B cell (primary cell): ENCODE measurements at regions not wholly inside any gene's neighbourhood (a gene's known extent, or its start where the extent isn't known, plus 50 kb on each side); places are given as distances from the start of the nearest gene placed in this dataset.

Experiments used
- ATAC-seq: fragments of 200-7000 bp; cut with Tn5 transposase; one replicate; pipeline ENCODE4 v1.10.0; 2021; ENCODE audit warnings: low read depth, mild to moderate bottlenecking, moderate number of reproducible peaks, moderate library complexity
- CTCF ChIA-PET: fragments of 350-600 bp; sonication (Branson Sonifier 250); formaldehyde crosslinking; loops from one replicate; lab custom pipeline; 2021; ENCODE audit warnings: antibody characterized with exemption, inconsistent platforms; lab: Charles Lee
- POLR2A ChIA-PET: fragments of 350-600 bp; sonication (Branson Sonifier 250); formaldehyde crosslinking; loops from one replicate; lab custom pipeline; 2021; ENCODE audit warnings: antibody characterized with exemption; lab: Charles Lee
- DNase-seq: peaks from one replicate; pipeline ENCODE4 v3.0.0; 2013
- H2AFZ ChIP-seq: 2 replicates; pipeline ENCODE4 v1.6.1; 2012; ENCODE audit warnings: mild to moderate bottlenecking, low read depth, low read length; ENCODE audit not compliant: insufficient read depth, poor library complexity, severe bottlenecking
- H3K27ac ChIP-seq, 2 donors: 1 replicate in 1 of 2; 2 replicates in 1 of 2; pipeline ENCODE4 v1.5.1; 2012 to 2013; ENCODE audit warnings: low read length in 2 of 2, mild to moderate bottlenecking in 2 of 2, moderate library complexity in 1 of 2
- H3K27me3 ChIP-seq, 4 experiments: fragments of 200-600 bp in 1 of 4; sonication (generic) in 1 of 4; replicated peaks in 1 of 4; 1 replicate in 2 of 4; 2 replicates in 2 of 4; pipeline versions ENCODE4 v1.6.1 to v1.7.0; 2013 to 2016; ENCODE audit warnings: low read length in 3 of 4, mild to moderate bottlenecking in 2 of 4, mixed read lengths in 1 of 4, moderate library complexity in 1 of 4; ENCODE audit not compliant: insufficient read depth in 4 of 4, control insufficient read depth in 3 of 4; ENCODE audit errors: control extremely low read depth in 1 of 4
- H3K36me3 ChIP-seq, 2 experiments: replicated peaks in 1 of 2; 1 replicate in 1 of 2; 2 replicates in 1 of 2; pipeline versions ENCODE4 v1.6.1 to v1.7.1; 2013; ENCODE audit warnings: low read length in 1 of 2; ENCODE audit not compliant: insufficient read depth in 2 of 2, control insufficient read depth in 1 of 2; ENCODE audit errors: control extremely low read depth in 1 of 2, extremely low read depth in 1 of 2
- H3K4me1 ChIP-seq, 2 donors: fragments of 200-600 bp in 1 of 2; sonication (generic) in 1 of 2; 1 replicate in 1 of 2; 2 replicates in 1 of 2; pipeline versions ENCODE4 v1.5.1 to v1.6.1; 2013 to 2017; ENCODE audit warnings: low read length in 2 of 2; ENCODE audit not compliant: control insufficient read depth in 2 of 2, insufficient read depth in 2 of 2
- H3K4me2 ChIP-seq: replicated peaks from 2 replicates; pipeline ENCODE3; 2012; ENCODE audit warnings: mild to moderate bottlenecking, low read depth, low read length; ENCODE audit not compliant: poor library complexity, severe bottlenecking
- H3K4me3 ChIP-seq, 5 experiments: fragments of 200-600 bp in 1 of 5; sonication (generic) in 1 of 5; 1 replicate in 3 of 5; 2 replicates in 2 of 5; pipeline versions ENCODE4 v1.5.1 to v1.7.0; 2011 to 2016; ENCODE audit warnings: low read length in 4 of 5, mild to moderate bottlenecking in 4 of 5, low read depth in 2 of 5, control low read depth in 1 of 5, moderate library complexity in 1 of 5; ENCODE audit not compliant: insufficient read depth in 1 of 5; ENCODE audit errors: control extremely low read depth in 1 of 5, extremely low read depth in 1 of 5
- H3K79me2 ChIP-seq: fragments of 200-600 bp; sonication (generic); one replicate; pipeline ENCODE4 v1.6.0; 2016; ENCODE audit warnings: low read length; ENCODE audit not compliant: control insufficient read depth, insufficient read depth
- H3K9ac ChIP-seq: fragments of 200-600 bp; sonication (generic); 2 replicates; pipeline ENCODE4 v1.6.1; 2017; ENCODE audit warnings: mild to moderate bottlenecking, low read length, moderate library complexity
- H3K9me3 ChIP-seq, 3 donors: one replicate each; pipeline versions ENCODE4 v1.6.1 to v1.7.1; 2013; ENCODE audit warnings: low read length in 2 of 3; ENCODE audit not compliant: control insufficient read depth in 2 of 3, insufficient read depth in 1 of 3; ENCODE audit errors: control extremely low read depth in 1 of 3
- H4K20me1 ChIP-seq: 2 replicates; pipeline ENCODE4 v1.6.0; 2012; ENCODE audit warnings: mild to moderate bottlenecking, low read length; ENCODE audit not compliant: insufficient read depth, control insufficient read depth, poor library complexity, severe bottlenecking
- H3K27ac Mint-ChIP-seq: one replicate; pipeline ENCODE4 v1.8.0; 2021; ENCODE audit warnings: mixed read lengths
- H3K27me3 Mint-ChIP-seq: one replicate; pipeline ENCODE4 v1.8.0; 2021; ENCODE audit warnings: mixed read lengths
- H3K4me1 Mint-ChIP-seq: one replicate; pipeline ENCODE4 v1.8.0; 2021; ENCODE audit warnings: mixed read lengths
- H3K4me3 Mint-ChIP-seq: one replicate; pipeline ENCODE4 v1.8.0; 2021; ENCODE audit warnings: mixed read lengths
- H3K9me3 Mint-ChIP-seq: one replicate; pipeline ENCODE4 v1.8.0; 2022; ENCODE audit warnings: mixed read lengths; ENCODE audit not compliant: insufficient read depth
- EZH2 ChIP-seq: IDR thresholded peaks from 2 replicates; pipeline ENCODE4 v1.6.1; 2012; ENCODE audit warnings: borderline replicate concordance, low read depth, mild to moderate bottlenecking, moderate library complexity, low read length; ENCODE audit not compliant: insufficient read depth, poor library complexity, severe bottlenecking
- WGBS: methylation state at CpG from one replicate; pipeline ENCODE4 v1.1.5; 2013; ENCODE audit warnings: missing lambda C conversion rate; ENCODE audit not compliant: insufficient coverage; 5-methylcytosine and 5-hydroxymethylcytosine counted together
- intact Hi-C: fragments of 100-400 bp; cut with micrococcal nuclease; formaldehyde crosslinking; loops from one replicate; pipeline ENCODE4 v1.10.0; 2022
- TF ChIP-seq, protein P1 (sequence below): fragments of 200-600 bp; IDR thresholded peaks from one replicate; pipeline ENCODE4 v1.8.0; 2022; ENCODE audit warnings: antibody characterized with exemption, mild to moderate bottlenecking

DNA sequence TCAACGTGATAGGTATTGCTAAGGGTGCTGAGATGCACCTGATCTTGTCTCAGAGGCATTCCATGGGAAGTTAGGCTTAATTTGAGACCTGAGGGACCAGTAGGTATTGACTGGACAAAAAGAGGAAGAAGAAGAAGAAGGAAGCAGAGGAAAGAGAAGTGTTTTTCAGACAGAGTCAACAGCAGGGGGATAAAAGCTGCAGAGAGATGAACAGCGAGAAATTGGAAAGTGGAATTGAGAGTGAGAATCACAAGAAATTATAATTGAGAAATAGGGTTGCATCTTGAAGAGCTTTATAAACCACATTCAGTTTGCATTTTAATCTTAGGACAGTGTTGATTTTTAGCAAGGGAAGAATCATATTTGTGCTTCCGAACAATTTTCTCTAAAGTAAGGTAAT is 254.0 kb downstream of the CD83 start:
- Histone ChIP-seq H2AFZ (peak overlapping the region; percentile 60), H3K36me3 (no peaks in the 10 kb centered on the region), H3K27me3 (no peaks in the 10 kb centered on the region), H3K4me2 (peak overlapping the region; percentile 73), H4K20me1 (no peaks in the 10 kb centered on the region), H3K9ac (peak overlapping the region; percentile 28), H3K27ac (peak overlapping the region; percentile 40 to 48), H3K4me3 (peak overlapping the region in 2 of 5 experiments; percentile 10 to 15), H3K79me2 (no peaks in the 10 kb centered on the region), H3K4me1 (peaks cover 50 to 66% of the 10 kb centered on the region in 2 donors), H3K9me3 (no peaks in the 10 kb centered on the region)
- no peak for TF ChIP-seq EZH2
- TF ChIP-seq, protein P1, sequence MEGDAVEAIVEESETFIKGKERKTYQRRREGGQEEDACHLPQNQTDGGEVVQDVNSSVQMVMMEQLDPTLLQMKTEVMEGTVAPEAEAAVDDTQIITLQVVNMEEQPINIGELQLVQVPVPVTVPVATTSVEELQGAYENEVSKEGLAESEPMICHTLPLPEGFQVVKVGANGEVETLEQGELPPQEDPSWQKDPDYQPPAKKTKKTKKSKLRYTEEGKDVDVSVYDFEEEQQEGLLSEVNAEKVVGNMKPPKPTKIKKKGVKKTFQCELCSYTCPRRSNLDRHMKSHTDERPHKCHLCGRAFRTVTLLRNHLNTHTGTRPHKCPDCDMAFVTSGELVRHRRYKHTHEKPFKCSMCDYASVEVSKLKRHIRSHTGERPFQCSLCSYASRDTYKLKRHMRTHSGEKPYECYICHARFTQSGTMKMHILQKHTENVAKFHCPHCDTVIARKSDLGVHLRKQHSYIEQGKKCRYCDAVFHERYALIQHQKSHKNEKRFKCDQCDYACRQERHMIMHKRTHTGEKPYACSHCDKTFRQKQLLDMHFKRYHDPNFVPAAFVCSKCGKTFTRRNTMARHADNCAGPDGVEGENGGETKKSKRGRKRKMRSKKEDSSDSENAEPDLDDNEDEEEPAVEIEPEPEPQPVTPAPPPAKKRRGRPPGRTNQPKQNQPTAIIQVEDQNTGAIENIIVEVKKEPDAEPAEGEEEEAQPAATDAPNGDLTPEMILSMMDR: no peak
- ChIA-PET POLR2A (interaction anchor here (0.6 kb wide), 1 partner anchor 306 kb away, joined by 12 read pairs; no protein-coding TSS in a partner anchor), CTCF (no interaction called here)
- 0% methylated on average over 1 of the region's 3 CpGs for WGBS
- H3K4me3 Mint-ChIP-seq: peak overlapping the region; percentile 62
- no peaks in the 10 kb centered on the region for H3K27me3 Mint-ChIP-seq
- peak overlapping the region; percentile 12 for H3K27ac Mint-ChIP-seq
- peak; percentile 31 for ATAC-seq
- DNase-seq: peak; percentile 55
- intact Hi-C loops: no loop called here
- peaks cover 64% of the 10 kb centered on the region for H3K4me1 Mint-ChIP-seq
- peaks cover 2% of the 10 kb centered on the region for H3K9me3 Mint-ChIP-seq

DNA sequence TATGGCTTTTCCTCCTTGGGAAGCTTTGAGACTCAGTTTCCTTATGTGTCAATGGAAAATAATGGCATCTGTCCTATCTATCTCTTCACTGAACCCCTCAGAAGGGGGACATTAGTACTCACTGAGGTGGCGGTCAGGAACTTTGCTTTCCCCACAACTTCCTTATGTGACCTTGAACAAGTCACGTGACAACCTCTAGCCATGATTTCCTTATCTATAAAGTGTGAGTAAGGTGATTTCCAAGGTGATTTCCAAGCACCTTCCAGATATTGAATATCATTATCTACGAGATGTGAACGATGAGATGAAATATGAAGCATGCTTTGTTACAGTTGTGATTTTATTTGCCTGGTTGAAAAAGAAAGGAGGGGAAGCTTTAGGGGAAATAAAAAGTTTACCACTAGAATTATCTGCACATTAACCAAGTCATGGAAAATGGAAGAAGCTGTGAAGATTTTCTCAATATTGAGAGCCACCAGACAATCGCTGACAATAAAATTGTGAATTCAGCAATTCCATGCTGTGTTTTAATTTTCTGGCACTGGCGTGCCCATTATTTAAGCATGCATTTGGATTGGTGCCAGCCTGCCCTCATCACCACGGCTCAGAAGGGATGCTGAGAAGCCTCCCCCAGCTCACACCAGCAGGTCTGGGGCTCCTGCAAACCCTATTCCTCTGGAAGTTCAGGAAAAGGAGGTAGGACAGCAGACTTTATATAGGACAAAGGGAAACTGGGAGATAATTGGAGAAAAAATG is 255.3 kb downstream of the CD83 start:
- H3K4me3 ChIP-seq: no peak overlapping the region
- Mint-ChIP-seq H3K9me3 (peaks cover 2% of the 10 kb centered on the region), H3K4me3 (peak overlapping the region; percentile 65), H3K4me1 (peaks cover 65% of the 10 kb centered on the region), H3K27ac (peak overlapping the region; percentile 70), H3K27me3 (no peaks in the 10 kb centered on the region)
- H3K36me3 ChIP-seq: no peaks in the 10 kb centered on the region
- H3K27ac ChIP-seq: peak overlapping the region in 1 of 2 donors; percentile 48
- peak; percentile 68 for DNase-seq
- peak; percentile 54 for ATAC-seq
- no peak overlapping the region for H3K9ac ChIP-seq
- peaks cover 51 to 69% of the 10 kb centered on the region in 2 donors for H3K4me1 ChIP-seq
- ChIA-PET POLR2A (no interaction called here), CTCF (interaction anchor here (0.5 kb wide), 1 partner anchor 464 kb away, joined by 3 read pairs; no protein-coding TSS in a partner anchor)
- H2AFZ ChIP-seq: no peak overlapping the region
- no peaks in the 10 kb centered on the region for H3K9me3 ChIP-seq
- intact Hi-C loops: no loop called here
- 100% methylated on average over 1 of the region's 7 CpGs for WGBS
- no peaks in the 10 kb centered on the region for H3K79me2 ChIP-seq
- no peaks in the 10 kb centered on the region for H4K20me1 ChIP-seq
- no peaks in the 10 kb centered on the region for H3K27me3 ChIP-seq
- no peak for TF ChIP-seq EZH2
- TF ChIP-seq, protein P1: no peak
- peak overlapping the region; percentile 7 for H3K4me2 ChIP-seq
